ENCODE measurements at regions not wholly inside any gene's neighbourhood (a gene's known extent, or its start where the extent isn't known, plus 50 kb on each side); places are given as distances from the start of the nearest gene placed in this dataset.

- TF ChIP-seq CTCF (IDR thresholded peaks at IDR 0.05): peak; percentile 9; the same call in 1 of the 2 replicates
- no peak for TF ChIP-seq ZBTB33 (IDR thresholded peaks at IDR 0.05; ENCODE audit: borderline replicate concordance, low read depth)
- TF ChIP-seq, protein P1, sequence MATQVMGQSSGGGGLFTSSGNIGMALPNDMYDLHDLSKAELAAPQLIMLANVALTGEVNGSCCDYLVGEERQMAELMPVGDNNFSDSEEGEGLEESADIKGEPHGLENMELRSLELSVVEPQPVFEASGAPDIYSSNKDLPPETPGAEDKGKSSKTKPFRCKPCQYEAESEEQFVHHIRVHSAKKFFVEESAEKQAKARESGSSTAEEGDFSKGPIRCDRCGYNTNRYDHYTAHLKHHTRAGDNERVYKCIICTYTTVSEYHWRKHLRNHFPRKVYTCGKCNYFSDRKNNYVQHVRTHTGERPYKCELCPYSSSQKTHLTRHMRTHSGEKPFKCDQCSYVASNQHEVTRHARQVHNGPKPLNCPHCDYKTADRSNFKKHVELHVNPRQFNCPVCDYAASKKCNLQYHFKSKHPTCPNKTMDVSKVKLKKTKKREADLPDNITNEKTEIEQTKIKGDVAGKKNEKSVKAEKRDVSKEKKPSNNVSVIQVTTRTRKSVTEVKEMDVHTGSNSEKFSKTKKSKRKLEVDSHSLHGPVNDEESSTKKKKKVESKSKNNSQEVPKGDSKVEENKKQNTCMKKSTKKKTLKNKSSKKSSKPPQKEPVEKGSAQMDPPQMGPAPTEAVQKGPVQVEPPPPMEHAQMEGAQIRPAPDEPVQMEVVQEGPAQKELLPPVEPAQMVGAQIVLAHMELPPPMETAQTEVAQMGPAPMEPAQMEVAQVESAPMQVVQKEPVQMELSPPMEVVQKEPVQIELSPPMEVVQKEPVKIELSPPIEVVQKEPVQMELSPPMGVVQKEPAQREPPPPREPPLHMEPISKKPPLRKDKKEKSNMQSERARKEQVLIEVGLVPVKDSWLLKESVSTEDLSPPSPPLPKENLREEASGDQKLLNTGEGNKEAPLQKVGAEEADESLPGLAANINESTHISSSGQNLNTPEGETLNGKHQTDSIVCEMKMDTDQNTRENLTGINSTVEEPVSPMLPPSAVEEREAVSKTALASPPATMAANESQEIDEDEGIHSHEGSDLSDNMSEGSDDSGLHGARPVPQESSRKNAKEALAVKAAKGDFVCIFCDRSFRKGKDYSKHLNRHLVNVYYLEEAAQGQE (IDR thresholded peaks at IDR 0.05; ENCODE audit: low read depth, low read length): no peak
- no peak for TF ChIP-seq NRF1 (IDR thresholded peaks at IDR 0.05; ENCODE audit: low read depth, low read length)
- no peak for TF ChIP-seq GATA2 (CRISPR knock-in tag; IDR thresholded peaks at IDR 0.05)
- TF ChIP-seq SMC3 (IDR thresholded peaks at IDR 0.05; ENCODE audit: low read depth, low read length): no peak
- no peak for TF ChIP-seq MXI1 (IDR thresholded peaks at IDR 0.05; ENCODE audit: low read depth, low read length)
- TF ChIP-seq EP300 (IDR thresholded peaks at IDR 0.05; ENCODE audit: borderline replicate concordance in 1 of 2, low read depth in 1 of 2, low read length in 1 of 2): no peak
- TF ChIP-seq, protein P2, sequence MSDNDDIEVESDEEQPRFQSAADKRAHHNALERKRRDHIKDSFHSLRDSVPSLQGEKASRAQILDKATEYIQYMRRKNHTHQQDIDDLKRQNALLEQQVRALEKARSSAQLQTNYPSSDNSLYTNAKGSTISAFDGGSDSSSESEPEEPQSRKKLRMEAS (IDR thresholded peaks at IDR 0.05; ENCODE audit: low read depth): no peak
- TF ChIP-seq EZH2phosphoT487 (IDR thresholded peaks at IDR 0.05; ENCODE audit: borderline replicate concordance, low read depth): no peak
- no peak for TF ChIP-seq CHD2 (IDR thresholded peaks at IDR 0.05; ENCODE audit: low read length, partially characterized antibody)
Observed at GRCh38 chr6:14396826-14397517, 279.4 kb downstream of the CD83 start.

Data from SK-N-SH (cell line).